ENCODE measurements at regions not wholly inside any gene's neighbourhood (a gene's known extent, or its start where the extent isn't known, plus 50 kb on each side); places are given as distances from the start of the nearest gene placed in this dataset.

GRCh38 chr16:55175389-55175788 is 148.6 kb upstream of the IRX6 start:
- Histone ChIP-seq H3K36me3 (replicated peaks) (no peaks in the 10 kb centered on the region), H3K4me3 (ENCODE audit: low read depth, low read length) (no peak overlapping the region), H3K27ac (no peak overlapping the region), H3K27me3 (replicated peaks) (no peaks in the 10 kb centered on the region)
- TF ChIP-seq CTCF (IDR thresholded peaks at IDR 0.05; ENCODE audit: low read depth, low read length, missing control alignments), result no peak
- in situ Hi-C loops (cut with HindIII; ENCODE audit: low pct_ligation_motif_present, low sequenced_read_pairs), result no loop called here
- no peak for DNase-seq

- Histone ChIP-seq H3K27ac (no peak overlapping the region), H3K4me3 (ENCODE audit: low read depth, low read length) (no peak overlapping the region), H3K27me3 (replicated peaks) (no peaks in the 10 kb centered on the region), H3K36me3 (replicated peaks) (no peaks in the 10 kb centered on the region)
- in situ Hi-C loops (cut with HindIII; ENCODE audit: low pct_ligation_motif_present, low sequenced_read_pairs), result no loop called here
- no peak for DNase-seq
- TF ChIP-seq CTCF (IDR thresholded peaks at IDR 0.05; ENCODE audit: low read depth, low read length, missing control alignments), result no peak
Measured at GRCh38 chr16:55176901-55177300, 147.1 kb upstream of the IRX6 start.

- H3K27ac ChIP-seq, result no peak overlapping the region
Measured at GRCh38 chr16:55179411-55179810, 144.6 kb upstream of the IRX6 start.

GRCh38 chr16:55179852-55180585 is 144.0 kb upstream of the IRX6 start:
- in situ Hi-C loops (cut with HindIII; ENCODE audit: low pct_ligation_motif_present, low sequenced_read_pairs), result no loop called here
- Histone ChIP-seq H3K27me3 (replicated peaks) (no peaks in the 10 kb centered on the region), H3K36me3 (replicated peaks) (no peaks in the 10 kb centered on the region), H3K4me3 (ENCODE audit: low read depth, low read length) (no peak overlapping the region), H3K27ac (no peak overlapping the region)
- no peak for TF ChIP-seq CTCF (IDR thresholded peaks at IDR 0.05; ENCODE audit: low read depth, low read length, missing control alignments)
- no peak for DNase-seq

More at GRCh38 chr16:55179411-55179810, 144.6 kb upstream of the IRX6 start:
- in situ Hi-C loops (cut with HindIII; ENCODE audit: low pct_ligation_motif_present, low sequenced_read_pairs), result no loop called here
- TF ChIP-seq CTCF (IDR thresholded peaks at IDR 0.05; ENCODE audit: low read depth, low read length, missing control alignments), result no peak
- Histone ChIP-seq H3K4me3 (ENCODE audit: low read depth, low read length) (no peak overlapping the region), H3K36me3 (replicated peaks) (no peaks in the 10 kb centered on the region), H3K27me3 (replicated peaks) (no peaks in the 10 kb centered on the region)
- no peak for DNase-seq

- no peaks in the 10 kb centered on the region for H3K27me3 ChIP-seq (replicated peaks)
- TF ChIP-seq CTCF (IDR thresholded peaks at IDR 0.05; ENCODE audit: low read depth, low read length, missing control alignments), result no peak
- no peak for DNase-seq
- in situ Hi-C loops (cut with HindIII; ENCODE audit: low pct_ligation_motif_present, low sequenced_read_pairs), result no loop called here
- no peaks in the 10 kb centered on the region for H3K36me3 ChIP-seq (replicated peaks)
- no peak overlapping the region for H3K27ac ChIP-seq
- H3K4me3 ChIP-seq (ENCODE audit: low read depth, low read length), result no peak overlapping the region
Measured at GRCh38 chr16:55184052-55184451, 140.0 kb upstream of the IRX6 start.

- no peak for TF ChIP-seq CTCF (IDR thresholded peaks at IDR 0.05; ENCODE audit: low read depth, low read length, missing control alignments)
- no peak for DNase-seq
- H3K27ac ChIP-seq, result no peak overlapping the region
- no peak overlapping the region for H3K4me3 ChIP-seq (ENCODE audit: low read depth, low read length)
- H3K27me3 ChIP-seq (replicated peaks), result no peaks in the 10 kb centered on the region
- no peaks in the 10 kb centered on the region for H3K36me3 ChIP-seq (replicated peaks)
- in situ Hi-C loops (cut with HindIII; ENCODE audit: low pct_ligation_motif_present, low sequenced_read_pairs), result no loop called here
Measured at GRCh38 chr16:55184619-55185018, 139.4 kb upstream of the IRX6 start.

Measured in brain microvascular endothelial cell (primary cell).